B cell (primary cell): ENCODE measurements at regions not wholly inside any gene's neighbourhood (a gene's known extent, or its start where the extent isn't known, plus 50 kb on each side); places are given as distances from the start of the nearest gene placed in this dataset.

Experiments
- ATAC-seq: fragments of 200-7000 bp; cut with Tn5 transposase; one replicate; pipeline ENCODE4 v1.10.0; 2021; ENCODE audit warnings: low read depth, mild to moderate bottlenecking, moderate number of reproducible peaks, moderate library complexity
- CTCF ChIA-PET: fragments of 350-600 bp; sonication (Branson Sonifier 250); formaldehyde crosslinking; loops from one replicate; lab custom pipeline; 2021; ENCODE audit warnings: antibody characterized with exemption, inconsistent platforms; lab: Charles Lee
- POLR2A ChIA-PET: fragments of 350-600 bp; sonication (Branson Sonifier 250); formaldehyde crosslinking; loops from one replicate; lab custom pipeline; 2021; ENCODE audit warnings: antibody characterized with exemption; lab: Charles Lee
- DNase-seq: peaks from one replicate; pipeline ENCODE4 v3.0.0; 2013
- H2AFZ ChIP-seq: 2 replicates; pipeline ENCODE4 v1.6.1; 2012; ENCODE audit warnings: mild to moderate bottlenecking, low read depth, low read length; ENCODE audit not compliant: insufficient read depth, poor library complexity, severe bottlenecking
- H3K27ac ChIP-seq, 2 donors: 1 replicate in 1 of 2; 2 replicates in 1 of 2; pipeline ENCODE4 v1.5.1; 2012 to 2013; ENCODE audit warnings: low read length in 2 of 2, mild to moderate bottlenecking in 2 of 2, moderate library complexity in 1 of 2
- H3K27me3 ChIP-seq, 4 experiments: fragments of 200-600 bp in 1 of 4; sonication (generic) in 1 of 4; replicated peaks in 1 of 4; 1 replicate in 2 of 4; 2 replicates in 2 of 4; pipeline versions ENCODE4 v1.6.1 to v1.7.0; 2013 to 2016; ENCODE audit warnings: low read length in 3 of 4, mild to moderate bottlenecking in 2 of 4, mixed read lengths in 1 of 4, moderate library complexity in 1 of 4; ENCODE audit not compliant: insufficient read depth in 4 of 4, control insufficient read depth in 3 of 4; ENCODE audit errors: control extremely low read depth in 1 of 4
- H3K36me3 ChIP-seq, 2 experiments: replicated peaks in 1 of 2; 1 replicate in 1 of 2; 2 replicates in 1 of 2; pipeline versions ENCODE4 v1.6.1 to v1.7.1; 2013; ENCODE audit warnings: low read length in 1 of 2; ENCODE audit not compliant: insufficient read depth in 2 of 2, control insufficient read depth in 1 of 2; ENCODE audit errors: control extremely low read depth in 1 of 2, extremely low read depth in 1 of 2
- H3K4me1 ChIP-seq, 2 donors: fragments of 200-600 bp in 1 of 2; sonication (generic) in 1 of 2; 1 replicate in 1 of 2; 2 replicates in 1 of 2; pipeline versions ENCODE4 v1.5.1 to v1.6.1; 2013 to 2017; ENCODE audit warnings: low read length in 2 of 2; ENCODE audit not compliant: control insufficient read depth in 2 of 2, insufficient read depth in 2 of 2
- H3K4me2 ChIP-seq: replicated peaks from 2 replicates; pipeline ENCODE3; 2012; ENCODE audit warnings: mild to moderate bottlenecking, low read depth, low read length; ENCODE audit not compliant: poor library complexity, severe bottlenecking
- H3K4me3 ChIP-seq, 5 experiments: fragments of 200-600 bp in 1 of 5; sonication (generic) in 1 of 5; 1 replicate in 3 of 5; 2 replicates in 2 of 5; pipeline versions ENCODE4 v1.5.1 to v1.7.0; 2011 to 2016; ENCODE audit warnings: low read length in 4 of 5, mild to moderate bottlenecking in 4 of 5, low read depth in 2 of 5, control low read depth in 1 of 5, moderate library complexity in 1 of 5; ENCODE audit not compliant: insufficient read depth in 1 of 5; ENCODE audit errors: control extremely low read depth in 1 of 5, extremely low read depth in 1 of 5
- H3K79me2 ChIP-seq: fragments of 200-600 bp; sonication (generic); one replicate; pipeline ENCODE4 v1.6.0; 2016; ENCODE audit warnings: low read length; ENCODE audit not compliant: control insufficient read depth, insufficient read depth
- H3K9ac ChIP-seq: fragments of 200-600 bp; sonication (generic); 2 replicates; pipeline ENCODE4 v1.6.1; 2017; ENCODE audit warnings: mild to moderate bottlenecking, low read length, moderate library complexity
- H3K9me3 ChIP-seq, 3 donors: one replicate each; pipeline versions ENCODE4 v1.6.1 to v1.7.1; 2013; ENCODE audit warnings: low read length in 2 of 3; ENCODE audit not compliant: control insufficient read depth in 2 of 3, insufficient read depth in 1 of 3; ENCODE audit errors: control extremely low read depth in 1 of 3
- H4K20me1 ChIP-seq: 2 replicates; pipeline ENCODE4 v1.6.0; 2012; ENCODE audit warnings: mild to moderate bottlenecking, low read length; ENCODE audit not compliant: insufficient read depth, control insufficient read depth, poor library complexity, severe bottlenecking
- H3K27ac Mint-ChIP-seq: one replicate; pipeline ENCODE4 v1.8.0; 2021; ENCODE audit warnings: mixed read lengths
- H3K27me3 Mint-ChIP-seq: one replicate; pipeline ENCODE4 v1.8.0; 2021; ENCODE audit warnings: mixed read lengths
- H3K4me1 Mint-ChIP-seq: one replicate; pipeline ENCODE4 v1.8.0; 2021; ENCODE audit warnings: mixed read lengths
- H3K4me3 Mint-ChIP-seq: one replicate; pipeline ENCODE4 v1.8.0; 2021; ENCODE audit warnings: mixed read lengths
- H3K9me3 Mint-ChIP-seq: one replicate; pipeline ENCODE4 v1.8.0; 2022; ENCODE audit warnings: mixed read lengths; ENCODE audit not compliant: insufficient read depth
- CTCF ChIP-seq: fragments of 200-600 bp; IDR thresholded peaks from one replicate; pipeline ENCODE4 v1.8.0; 2022; ENCODE audit warnings: antibody characterized with exemption, mild to moderate bottlenecking
- EZH2 ChIP-seq: IDR thresholded peaks from 2 replicates; pipeline ENCODE4 v1.6.1; 2012; ENCODE audit warnings: borderline replicate concordance, low read depth, mild to moderate bottlenecking, moderate library complexity, low read length; ENCODE audit not compliant: insufficient read depth, poor library complexity, severe bottlenecking
- WGBS: methylation state at CpG from one replicate; pipeline ENCODE4 v1.1.5; 2013; ENCODE audit warnings: missing lambda C conversion rate; ENCODE audit not compliant: insufficient coverage; 5-methylcytosine and 5-hydroxymethylcytosine counted together
- intact Hi-C: fragments of 100-400 bp; cut with micrococcal nuclease; formaldehyde crosslinking; loops from one replicate; pipeline ENCODE4 v1.10.0; 2022

- Histone ChIP-seq H3K9ac (no peak overlapping the region), H3K4me2 (no peak overlapping the region), H3K4me3 (no peak overlapping the region), H3K36me3 (no peaks in the 10 kb centered on the region), H3K4me1 (no peaks in the 10 kb centered on the region), H3K27ac (no peak overlapping the region), H3K79me2 (no peaks in the 10 kb centered on the region), H3K27me3 (no peaks in the 10 kb centered on the region), H3K9me3 (peaks cover 0 to 8% (median 0%) of the 10 kb centered on the region in 3 donors), H4K20me1 (no peaks in the 10 kb centered on the region), H2AFZ (no peak overlapping the region)
- 80% methylated on average over 1 of the region's 3 CpGs for WGBS
- intact Hi-C loops: no loop called here
- H3K4me3 Mint-ChIP-seq: no peak overlapping the region
- no peak overlapping the region for H3K27ac Mint-ChIP-seq
- H3K4me1 Mint-ChIP-seq: no peaks in the 10 kb centered on the region
- H3K27me3 Mint-ChIP-seq: no peaks in the 10 kb centered on the region
- TF ChIP-seq EZH2 (no peak), CTCF (no peak)
- CTCF ChIA-PET: no interaction called here
- ATAC-seq (no peak), DNase-seq (no peak)
- POLR2A ChIA-PET: no interaction called here
- H3K9me3 Mint-ChIP-seq: peaks cover 13% of the 10 kb centered on the region
Observed at GRCh38 chr1:217036757-217037156, 313.5 kb upstream of the ESRRG start.

GRCh38 chr1:217032715-217033367, 309.6 kb upstream of the ESRRG start:
- Histone ChIP-seq H4K20me1 (no peaks in the 10 kb centered on the region), H3K79me2 (no peaks in the 10 kb centered on the region), H3K9ac (no peak overlapping the region), H3K4me1 (no peaks in the 10 kb centered on the region), H3K4me2 (no peak overlapping the region), H3K27me3 (no peaks in the 10 kb centered on the region), H3K4me3 (no peak overlapping the region), H3K36me3 (no peaks in the 10 kb centered on the region), H3K9me3 (peaks cover 0 to 2% (median 0%) of the 10 kb centered on the region in 3 donors), H2AFZ (no peak overlapping the region), H3K27ac (no peak overlapping the region)
- H3K27ac Mint-ChIP-seq: no peak overlapping the region
- WGBS: no CpG with 5 or more reads among the region's 4 CpGs
- H3K4me3 Mint-ChIP-seq: no peak overlapping the region
- intact Hi-C loops: no loop called here
- H3K27me3 Mint-ChIP-seq: peaks cover 2% of the 10 kb centered on the region
- TF ChIP-seq CTCF: no peak
- TF ChIP-seq EZH2: no peak
- H3K4me1 Mint-ChIP-seq: peaks cover 2% of the 10 kb centered on the region
- CTCF ChIA-PET: no interaction called here
- H3K9me3 Mint-ChIP-seq: peaks cover 3% of the 10 kb centered on the region
- POLR2A ChIA-PET: no interaction called here
- DNase-seq (no peak), ATAC-seq (no peak)
